Calu3 (cell line): ENCODE measurements at regions not wholly inside any gene's neighbourhood (a gene's known extent, or its start where the extent isn't known, plus 50 kb on each side); places are given as distances from the start of the nearest gene placed in this dataset.

Experiments used
- BruUV-seq: library from RNA; stranded (reverse); fragments of 400-500 nt; replicated peaks from 2 replicates; lab custom pipeline; 2021; lab: Mats Ljungman, UMichigan
- CTCF ChIA-PET: fragments of 300-600 bp; sonication (Branson Sonifier 250); formaldehyde crosslinking; loops from one replicate; lab custom pipeline; 2022; ENCODE audit warnings: antibody characterized with exemption; lab: Charles Lee
- DNase-seq: peaks from one replicate; pipeline ENCODE4 v3.0.0; 2022
- H3K27ac Mint-ChIP-seq: one replicate; pipeline ENCODE4 v1.8.0; 2022; ENCODE audit warnings: mixed read lengths; ENCODE audit not compliant: unreplicated experiment
- H3K27me3 Mint-ChIP-seq: one replicate; pipeline ENCODE4 v1.8.0; 2022; ENCODE audit warnings: mixed read lengths; ENCODE audit not compliant: unreplicated experiment
- H3K36me3 Mint-ChIP-seq: one replicate; pipeline ENCODE4 v1.8.0; 2022; ENCODE audit warnings: mild to moderate bottlenecking, moderate library complexity, mixed read lengths; ENCODE audit not compliant: insufficient read depth, unreplicated experiment
- H3K4me1 Mint-ChIP-seq: one replicate; pipeline ENCODE4 v1.8.0; 2022; ENCODE audit warnings: mild to moderate bottlenecking, low read depth, mixed read lengths; ENCODE audit not compliant: unreplicated experiment
- H3K4me3 Mint-ChIP-seq: one replicate; pipeline ENCODE4 v1.8.0; 2022; ENCODE audit warnings: mild to moderate bottlenecking, low read depth, moderate library complexity, mixed read lengths; ENCODE audit not compliant: unreplicated experiment
- H3K9me3 Mint-ChIP-seq: one replicate; pipeline ENCODE4 v1.8.0; 2022; ENCODE audit warnings: low read depth, mixed read lengths; ENCODE audit not compliant: unreplicated experiment
- CTCF ChIP-seq: fragments of 200-600 bp; IDR thresholded peaks from one replicate; pipeline ENCODE4 v1.8.0; 2022; ENCODE audit warnings: antibody characterized with exemption; ENCODE audit not compliant: unreplicated experiment
- intact Hi-C: fragments of 100-400 bp; cut with micrococcal nuclease; formaldehyde crosslinking; loops from one replicate; pipeline ENCODE4 v1.10.0; 2022; ENCODE audit not compliant: unreplicated experiment

- H3K4me3 Mint-ChIP-seq = no peak overlapping the region
- no peak for DNase-seq
- CTCF ChIA-PET = no interaction called here
- no peaks in the 10 kb centered on the region for H3K4me1 Mint-ChIP-seq
- intact Hi-C loops = no loop called here
- peaks cover 3% of the 10 kb centered on the region for H3K9me3 Mint-ChIP-seq
- H3K27ac Mint-ChIP-seq = no peak overlapping the region
- TF ChIP-seq CTCF = no peak
- H3K27me3 Mint-ChIP-seq = peaks cover 44% of the 10 kb centered on the region
- H3K36me3 Mint-ChIP-seq = no peaks in the 10 kb centered on the region
- BruUV-seq = no TSS peak
These were observed 54.2 kb upstream of the GRPEL1 start for GRCh38 chr4:7121866-7122653.

GRCh38 chr4:7121174-7121573, 53.3 kb upstream of the GRPEL1 start:
- Mint-ChIP-seq H3K27ac (no peak overlapping the region), H3K4me1 (no peaks in the 10 kb centered on the region), H3K9me3 (peaks cover 3% of the 10 kb centered on the region), H3K36me3 (no peaks in the 10 kb centered on the region), H3K4me3 (no peak overlapping the region), H3K27me3 (peaks cover 44% of the 10 kb centered on the region)
- CTCF ChIA-PET = no interaction called here
- no TSS peak for BruUV-seq
- intact Hi-C loops = no loop called here
- no peak for DNase-seq
- TF ChIP-seq CTCF = no peak

- intact Hi-C loops = no loop called here
- Mint-ChIP-seq H3K27me3 (peaks cover 50% of the 10 kb centered on the region), H3K4me1 (no peaks in the 10 kb centered on the region), H3K9me3 (peaks cover 3% of the 10 kb centered on the region), H3K27ac (no peak overlapping the region), H3K36me3 (no peaks in the 10 kb centered on the region), H3K4me3 (no peak overlapping the region)
- DNase-seq = no peak
- no TSS peak for BruUV-seq
- TF ChIP-seq CTCF = no peak
- CTCF ChIA-PET = no interaction called here
These were observed 52.5 kb upstream of the GRPEL1 start for GRCh38 chr4:7120341-7120740.

- no peak for DNase-seq
- no peaks in the 10 kb centered on the region for H3K4me1 Mint-ChIP-seq
- no peak for TF ChIP-seq CTCF
- CTCF ChIA-PET = no interaction called here
- no peak overlapping the region for H3K4me3 Mint-ChIP-seq
- peaks cover 47% of the 10 kb centered on the region for H3K27me3 Mint-ChIP-seq
- H3K36me3 Mint-ChIP-seq = no peaks in the 10 kb centered on the region
- intact Hi-C loops = no loop called here
- BruUV-seq = no TSS peak
- peaks cover 3% of the 10 kb centered on the region for H3K9me3 Mint-ChIP-seq
- no peak overlapping the region for H3K27ac Mint-ChIP-seq
These were observed 50.4 kb upstream of the GRPEL1 start for GRCh38 chr4:7118013-7118832.
